ENCODE measurements at regions not wholly inside any gene's neighbourhood (a gene's known extent, or its start where the extent isn't known, plus 50 kb on each side); places are given as distances from the start of the nearest gene placed in this dataset. TPM values are rescaled to one million over a fixed set of nuclear protein-coding genes. Genes with fewer than 3 reads are reported as not detected.

DNA sequence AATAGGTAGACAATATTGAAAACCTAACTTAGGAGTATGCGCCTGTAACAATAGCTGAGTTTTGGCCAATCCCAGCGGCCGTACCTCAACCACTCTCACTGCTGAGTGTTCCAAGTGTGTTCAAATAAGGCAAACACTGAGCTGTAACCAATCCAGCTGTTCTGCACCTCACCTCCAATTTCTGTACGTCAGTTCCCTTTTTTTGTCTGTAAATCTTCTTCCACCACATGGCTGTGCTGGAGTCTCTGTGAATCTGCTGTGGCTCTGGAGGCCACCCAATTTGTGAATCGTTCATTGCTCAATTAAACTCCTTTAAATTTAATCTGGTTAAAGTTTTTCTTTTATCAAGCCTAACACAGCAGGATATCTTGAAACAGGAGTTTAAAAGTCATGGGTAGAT, 116.3 kb downstream of the SLC28A3 start (continued):
- TF ChIP-seq, protein P1, sequence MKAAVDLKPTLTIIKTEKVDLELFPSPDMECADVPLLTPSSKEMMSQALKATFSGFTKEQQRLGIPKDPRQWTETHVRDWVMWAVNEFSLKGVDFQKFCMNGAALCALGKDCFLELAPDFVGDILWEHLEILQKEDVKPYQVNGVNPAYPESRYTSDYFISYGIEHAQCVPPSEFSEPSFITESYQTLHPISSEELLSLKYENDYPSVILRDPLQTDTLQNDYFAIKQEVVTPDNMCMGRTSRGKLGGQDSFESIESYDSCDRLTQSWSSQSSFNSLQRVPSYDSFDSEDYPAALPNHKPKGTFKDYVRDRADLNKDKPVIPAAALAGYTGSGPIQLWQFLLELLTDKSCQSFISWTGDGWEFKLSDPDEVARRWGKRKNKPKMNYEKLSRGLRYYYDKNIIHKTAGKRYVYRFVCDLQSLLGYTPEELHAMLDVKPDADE (IDR thresholded peaks at IDR 0.05): no peak

Small RNA genes lying in the stretch of these regions (small RNA-seq; reads per million reads assigned to genes)
- not detected for gene AL390838.2 (ENCODE audit: low replicate concordance)

All from GM23338 (cell line).